GM21717 (cell line): ENCODE measurements at regions not wholly inside any gene's neighbourhood (a gene's known extent, or its start where the extent isn't known, plus 50 kb on each side); places are given as distances from the start of the nearest gene placed in this dataset.

ENCODE experiments used
- ATAC-seq: cut with Tn5 transposase; IDR thresholded peaks from one replicate; pipeline ENCODE4 v1.9.1; 2021; ENCODE audit warnings: mild to moderate bottlenecking, moderate library complexity; ENCODE audit not compliant: unreplicated experiment

DNA sequence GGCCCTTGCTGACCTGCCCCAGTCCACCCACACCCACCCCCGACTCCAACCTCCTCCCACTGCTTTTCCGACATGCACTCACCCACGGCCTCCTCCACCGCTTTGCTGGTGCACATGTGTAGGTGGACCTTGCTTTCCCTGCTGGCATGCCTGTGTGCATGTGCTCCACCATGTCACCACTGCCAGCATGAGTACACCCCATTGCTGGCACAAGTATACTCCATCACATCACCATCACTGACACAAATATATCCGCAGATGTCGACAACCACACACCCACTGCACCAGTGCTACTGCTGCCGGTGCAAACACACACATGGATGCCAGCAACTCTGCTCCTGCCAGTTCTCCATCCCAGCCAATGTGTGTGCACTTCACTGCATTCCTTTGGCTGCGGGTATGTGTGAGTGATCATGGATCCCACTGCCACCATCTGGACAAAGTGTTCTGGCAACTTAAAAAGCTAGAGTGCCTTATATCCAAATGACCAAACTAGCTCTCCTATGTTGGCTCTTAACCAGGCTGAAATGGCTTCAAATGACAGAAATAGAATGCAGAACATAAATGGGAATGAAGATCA is 1072.3 kb downstream of the RAPGEF2 start:
- ATAC-seq: no peak

DNA sequence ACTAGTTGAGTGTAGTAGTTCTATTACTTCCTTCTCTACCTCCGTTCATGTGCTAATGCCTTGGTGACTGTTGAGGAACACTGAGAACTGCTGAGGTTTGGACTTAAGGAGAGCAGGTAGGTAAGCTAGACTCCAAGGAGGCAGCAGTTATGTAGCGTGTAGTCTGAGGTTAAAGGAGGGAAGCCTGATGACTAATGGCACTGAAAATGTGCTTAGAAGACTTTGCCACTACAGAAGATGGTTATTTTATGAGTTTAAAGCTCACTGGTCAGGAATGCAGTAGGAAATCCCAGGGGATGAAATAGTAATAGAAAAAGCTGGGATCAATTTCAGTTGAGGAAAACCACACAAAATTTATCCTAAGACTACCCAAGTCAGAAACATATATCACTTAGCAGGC is 1077.3 kb downstream of the RAPGEF2 start:
- ATAC-seq: no peak

DNA sequence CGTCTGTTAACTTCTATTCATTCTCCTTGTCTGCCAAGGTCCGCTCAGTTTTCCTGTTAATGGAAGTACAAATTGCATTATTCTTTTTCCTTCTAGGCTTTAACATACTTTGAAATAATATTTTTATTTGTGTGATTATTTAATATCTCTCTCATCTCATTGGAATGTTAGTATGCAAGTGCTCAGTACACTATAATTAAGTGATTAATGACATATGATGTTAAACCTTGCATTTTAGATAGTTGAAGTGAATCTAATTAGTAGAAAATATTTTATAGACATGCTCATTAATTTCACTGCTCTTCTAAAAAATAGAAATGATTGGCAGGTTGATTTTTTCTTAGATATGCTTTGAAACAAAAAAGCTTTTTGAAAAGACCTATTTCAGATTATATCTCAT is 1079.8 kb downstream of the RAPGEF2 start:
- ATAC-seq: no peak

DNA sequence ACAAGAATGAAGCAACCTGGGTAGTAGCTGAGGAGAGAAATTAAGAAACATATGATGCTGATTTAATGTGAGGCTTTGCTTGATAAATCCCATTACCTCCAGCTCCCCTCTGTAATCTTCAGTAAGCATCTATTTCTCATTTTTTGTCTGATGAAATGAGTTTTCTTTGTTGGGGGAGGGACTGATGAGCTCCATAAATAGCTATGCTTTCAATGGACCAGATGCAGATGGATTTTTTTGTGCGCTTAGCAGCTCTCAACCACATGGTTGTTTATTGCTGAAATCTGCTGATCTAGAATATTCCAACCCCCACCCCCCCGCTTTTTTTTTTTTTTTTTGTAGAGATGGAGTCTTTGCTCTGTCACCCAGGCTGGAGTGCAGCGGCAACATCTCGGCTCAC is 1082.0 kb downstream of the RAPGEF2 start:
- ATAC-seq: no peak

DNA sequence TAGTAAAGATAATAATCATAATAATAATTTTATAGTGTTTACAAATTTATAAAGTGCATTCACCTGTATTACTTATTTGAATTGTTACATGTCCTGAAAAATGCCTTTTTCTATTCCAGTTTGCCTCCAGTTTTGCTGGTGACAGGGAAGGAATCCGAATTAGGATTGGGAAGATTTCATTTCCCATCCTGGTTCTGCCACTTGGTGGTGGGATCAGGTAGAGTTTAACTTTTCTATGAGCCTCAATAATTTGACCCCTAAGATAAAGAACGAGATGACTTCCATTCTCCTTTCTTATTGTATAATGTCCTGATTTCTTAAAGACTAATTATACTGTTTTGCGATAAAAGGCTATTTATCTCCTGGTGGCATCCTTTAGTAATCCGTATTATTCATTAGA is 1090.9 kb downstream of the RAPGEF2 start:
- no peak for ATAC-seq

DNA sequence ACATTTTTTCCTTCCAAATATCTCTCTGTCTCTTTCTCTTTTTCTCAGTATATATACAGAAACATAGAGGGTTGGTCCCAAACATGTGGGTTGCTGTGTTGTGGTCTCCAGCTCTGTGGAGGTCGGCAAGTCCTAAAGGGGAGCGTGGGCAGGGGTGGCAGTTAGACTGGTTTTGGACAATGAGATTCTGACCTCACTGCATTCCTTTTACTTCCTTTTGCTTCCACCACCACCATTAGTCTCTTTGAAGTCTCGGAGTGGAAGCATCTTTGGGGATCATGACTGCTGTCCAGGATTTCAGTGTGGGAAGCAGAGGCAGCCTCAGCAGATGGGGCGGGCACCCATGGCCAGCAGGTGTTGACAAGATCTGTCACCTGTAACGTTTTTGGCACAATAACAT is 1091.8 kb downstream of the RAPGEF2 start:
- no peak for ATAC-seq

DNA sequence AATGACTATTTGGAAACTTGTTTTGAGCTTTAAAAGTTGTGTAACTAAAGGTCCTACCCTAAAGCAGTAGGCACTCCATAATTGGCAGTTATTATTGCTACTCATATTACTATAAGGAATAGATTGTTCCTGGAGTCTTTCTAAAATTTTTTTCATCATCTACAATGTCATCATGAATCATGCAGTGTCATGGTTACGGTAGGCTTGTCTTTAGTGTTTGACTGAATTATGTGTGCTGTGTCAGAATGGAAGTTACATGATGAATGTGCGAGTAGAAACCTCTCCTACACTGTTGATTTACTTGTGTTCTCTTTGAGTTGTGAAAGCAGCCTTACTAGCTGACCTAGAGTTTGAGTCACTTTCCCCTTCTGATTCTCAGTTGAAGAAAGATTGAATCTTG is 1099.9 kb downstream of the RAPGEF2 start:
- ATAC-seq: peak; percentile 86

DNA sequence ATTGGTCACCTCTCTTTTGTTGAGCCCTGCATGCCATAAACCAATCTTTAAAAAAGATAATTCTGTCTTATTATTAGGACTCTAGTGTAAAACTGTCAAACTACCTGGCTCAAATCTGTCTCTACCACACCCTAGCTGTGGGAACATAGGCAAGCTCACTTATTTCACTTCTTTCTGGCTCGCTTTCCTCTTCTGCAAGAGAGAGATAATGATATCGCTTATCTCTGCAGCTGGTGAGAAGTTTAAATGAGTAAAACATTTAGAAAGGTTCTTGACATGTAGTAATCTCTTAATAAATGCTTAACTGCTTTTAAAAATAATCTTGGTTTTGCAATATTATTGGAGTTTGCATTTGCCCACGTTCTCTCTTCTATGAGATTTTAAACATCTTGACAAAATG is 1109.2 kb downstream of the RAPGEF2 start:
- no peak for ATAC-seq

DNA sequence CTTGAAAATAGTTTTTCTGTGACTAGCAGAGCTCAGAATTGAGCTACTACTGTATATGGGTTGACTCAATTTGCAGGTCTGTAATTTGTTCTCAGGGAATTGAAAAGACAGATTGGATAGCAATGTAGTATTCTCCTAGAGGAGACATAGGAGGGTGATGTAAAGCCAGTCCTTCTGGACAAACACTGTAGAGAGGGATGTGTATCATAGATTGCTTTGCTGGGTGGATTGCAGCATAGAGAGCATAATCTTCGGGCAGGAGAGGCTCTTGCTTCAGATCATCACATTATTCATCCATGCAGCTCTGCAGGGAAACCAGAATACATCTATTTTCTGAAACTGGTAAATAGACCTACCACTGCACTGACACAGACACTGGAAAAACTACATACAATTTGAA is 1110.5 kb downstream of the RAPGEF2 start:
- ATAC-seq: no peak

DNA sequence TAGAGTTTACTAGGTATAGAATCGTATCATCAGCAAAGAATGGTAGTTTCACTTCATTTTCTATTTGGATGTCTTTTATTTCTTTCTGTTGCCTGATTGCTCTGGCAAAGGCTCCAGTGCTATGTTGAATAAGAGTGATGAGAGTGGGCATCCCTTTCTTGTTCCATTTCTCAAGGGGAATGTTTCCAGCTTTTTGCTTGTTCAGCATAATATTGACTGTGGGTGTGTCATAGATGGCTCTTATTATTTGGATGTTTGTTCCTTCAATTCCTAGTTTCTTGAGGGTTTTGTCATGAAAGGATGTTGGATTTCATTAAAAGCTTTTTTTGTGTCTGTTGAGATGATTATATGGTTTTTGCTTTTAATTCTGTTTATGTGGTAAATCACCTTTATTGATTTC is 1114.5 kb downstream of the RAPGEF2 start:
- no peak for ATAC-seq

DNA sequence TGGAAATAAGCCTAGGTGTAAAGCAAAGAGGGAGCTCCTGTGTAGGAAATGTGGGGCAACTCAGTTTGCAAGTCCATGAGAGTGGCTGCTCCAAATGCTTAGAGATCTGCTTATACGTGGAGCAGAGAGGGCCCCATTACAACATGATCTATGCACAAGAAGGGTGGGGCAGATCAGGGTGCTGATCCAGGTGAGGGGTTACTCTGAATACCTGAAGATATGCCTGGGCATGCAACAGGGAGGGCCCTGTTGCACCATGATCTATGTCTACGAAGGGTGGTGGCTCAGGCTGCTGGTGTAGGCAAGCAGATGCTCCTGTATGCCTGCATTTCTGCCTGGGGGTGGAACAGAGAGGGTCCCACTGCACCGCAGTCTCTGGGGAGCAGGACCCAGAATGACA is 1121.2 kb downstream of the RAPGEF2 start:
- no peak for ATAC-seq

DNA sequence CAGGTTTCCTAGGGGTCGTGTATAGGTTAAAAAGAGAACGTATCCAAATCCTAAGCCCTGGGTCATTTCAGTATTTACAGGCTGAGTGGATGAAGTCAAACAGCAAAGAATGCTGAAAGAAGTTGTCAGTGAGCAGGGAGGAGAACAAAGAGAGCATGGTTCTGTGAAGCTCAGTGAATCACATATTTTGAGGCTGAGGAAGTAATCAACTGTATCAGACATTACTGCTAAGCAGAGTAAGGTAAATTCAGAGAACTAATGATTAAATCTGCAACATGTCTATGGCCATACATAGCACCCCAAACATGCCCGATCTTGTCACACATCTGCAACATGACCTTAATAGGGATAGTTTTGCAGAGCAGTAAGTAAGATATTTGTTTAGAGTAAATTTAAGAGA is 1130.3 kb downstream of the RAPGEF2 start:
- no peak for ATAC-seq

DNA sequence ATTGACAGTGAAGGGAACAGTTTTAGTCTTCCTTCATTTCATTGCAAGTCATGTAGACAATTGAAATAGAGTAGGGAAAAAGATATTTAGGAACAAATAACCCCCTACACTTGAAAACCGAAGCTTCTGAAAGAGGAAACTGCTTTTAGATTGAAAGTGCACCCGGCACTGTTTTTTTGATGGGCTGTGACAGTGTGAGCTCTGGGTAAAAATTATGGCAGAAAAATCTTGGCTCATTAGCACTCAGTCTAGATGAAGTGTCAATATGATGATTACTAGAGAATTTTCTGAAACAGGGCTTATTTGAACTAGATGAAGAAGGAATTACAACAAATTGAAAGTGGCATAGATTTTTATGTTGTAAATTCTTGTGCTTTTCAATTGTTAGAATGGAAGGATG is 1132.4 kb downstream of the RAPGEF2 start:
- no peak for ATAC-seq

DNA sequence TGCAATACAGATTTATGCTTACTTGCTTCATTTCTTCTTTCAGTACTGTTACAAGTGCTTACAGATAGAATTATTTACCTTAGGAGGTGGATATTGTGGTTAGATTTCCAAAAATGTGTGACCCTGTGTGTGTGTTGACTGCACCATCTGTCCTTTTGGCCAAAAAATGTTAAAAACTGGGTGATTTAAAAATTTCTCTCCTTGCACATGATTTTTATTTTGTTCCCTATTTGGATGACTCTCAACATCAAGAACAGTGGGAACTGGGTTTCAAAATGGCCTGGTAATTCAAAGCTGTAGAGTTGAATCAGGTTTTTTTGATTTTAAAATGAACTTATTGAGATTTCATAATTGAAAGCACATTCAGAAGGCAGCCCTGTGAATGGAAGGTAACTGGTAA is 1132.9 kb downstream of the RAPGEF2 start:
- ATAC-seq: no peak

DNA sequence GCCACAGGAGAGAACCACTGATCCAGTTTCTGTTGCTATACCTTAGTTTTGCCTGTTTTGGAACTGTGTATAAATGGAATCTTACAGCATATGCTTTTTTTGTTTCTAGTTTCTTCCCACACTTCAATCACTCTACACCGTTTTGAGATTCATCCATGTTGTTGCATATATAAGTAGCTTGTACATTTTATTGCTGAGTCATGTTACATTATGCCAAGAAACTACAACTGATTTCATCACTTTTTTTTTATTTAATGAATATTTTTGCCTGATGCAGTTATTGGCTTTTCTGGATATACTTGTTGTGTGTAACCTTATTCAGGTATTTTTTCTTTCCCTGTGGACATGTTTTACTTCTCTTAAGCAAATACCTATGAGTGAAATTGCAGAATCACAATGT is 1135.9 kb downstream of the RAPGEF2 start:
- ATAC-seq: no peak

DNA sequence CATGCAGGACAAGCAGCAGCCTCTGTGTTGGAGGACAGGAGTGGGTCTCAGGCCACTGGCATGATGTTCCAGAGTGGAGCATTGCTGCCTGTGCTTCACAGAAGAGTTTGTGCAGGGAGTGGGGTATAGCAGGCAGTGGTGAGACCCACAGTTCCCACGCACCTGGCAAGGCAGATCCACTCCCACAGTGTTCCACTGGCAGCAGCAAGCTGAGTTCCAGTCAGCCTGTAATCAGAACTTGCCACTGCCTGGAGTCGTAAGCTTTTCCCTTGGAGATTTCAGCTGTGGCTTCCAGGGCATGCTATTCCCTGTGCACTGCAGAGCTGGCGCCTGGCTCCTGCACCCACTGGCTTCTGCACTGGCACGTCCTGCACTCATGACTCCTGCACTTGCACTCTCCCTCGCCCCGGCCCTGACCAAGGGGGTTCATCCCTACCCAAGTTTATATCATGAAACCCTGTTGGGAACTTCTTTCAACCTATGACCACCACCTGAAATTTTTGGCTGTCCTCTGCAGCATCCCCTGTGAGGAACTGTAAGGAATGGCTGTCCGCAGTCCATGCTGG is 1144.3 kb downstream of the RAPGEF2 start:
- ATAC-seq: no peak

DNA sequence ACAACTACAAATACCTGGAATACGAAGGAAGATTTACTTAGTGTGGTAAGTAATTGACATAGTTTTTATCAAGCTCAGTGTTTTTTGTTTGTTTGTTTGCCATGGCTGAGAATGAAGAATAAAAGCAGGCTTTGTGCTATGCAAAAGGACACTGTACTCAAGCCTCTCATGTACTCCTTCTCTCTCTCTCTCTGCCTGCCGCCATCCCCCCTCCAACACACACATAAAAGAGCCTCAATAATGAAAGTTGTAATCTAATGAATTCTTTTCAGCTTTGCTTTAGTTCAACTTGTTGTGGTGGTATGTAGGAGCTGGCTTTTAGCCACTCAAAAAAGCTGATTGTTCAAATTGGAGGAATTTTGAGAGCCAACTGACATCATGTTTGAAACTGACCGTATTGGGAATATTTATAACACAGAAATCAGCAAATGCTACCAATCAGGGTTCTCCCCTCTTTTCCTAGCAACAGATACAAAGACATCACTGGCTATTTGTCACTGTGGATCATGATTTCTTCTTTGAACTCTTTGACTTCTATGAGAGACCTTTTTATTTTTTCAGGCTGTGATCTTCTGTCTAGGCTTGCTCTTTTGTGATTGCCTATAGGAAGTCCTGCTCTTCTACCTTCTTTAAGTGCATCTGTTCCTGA is 1148.8 kb downstream of the RAPGEF2 start:
- ATAC-seq: no peak

DNA sequence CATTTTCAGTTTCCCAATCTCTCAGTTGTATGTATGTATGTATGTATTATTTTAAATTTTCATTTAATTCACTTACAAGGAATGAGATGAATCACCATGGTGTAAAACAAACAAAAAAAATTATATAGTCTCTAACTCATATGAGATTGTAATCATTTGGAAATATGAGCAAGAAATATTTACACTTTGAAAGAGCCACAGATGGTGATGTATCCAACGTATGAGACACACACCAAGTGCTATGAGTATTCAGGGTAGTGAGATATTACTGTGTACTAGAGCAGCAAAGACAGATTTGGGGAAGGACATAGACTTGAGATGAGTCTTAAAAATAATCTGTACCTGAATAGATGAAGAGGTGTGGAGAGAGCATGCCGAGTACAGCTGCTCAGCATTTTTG is 1154.4 kb downstream of the RAPGEF2 start:
- no peak for ATAC-seq

DNA sequence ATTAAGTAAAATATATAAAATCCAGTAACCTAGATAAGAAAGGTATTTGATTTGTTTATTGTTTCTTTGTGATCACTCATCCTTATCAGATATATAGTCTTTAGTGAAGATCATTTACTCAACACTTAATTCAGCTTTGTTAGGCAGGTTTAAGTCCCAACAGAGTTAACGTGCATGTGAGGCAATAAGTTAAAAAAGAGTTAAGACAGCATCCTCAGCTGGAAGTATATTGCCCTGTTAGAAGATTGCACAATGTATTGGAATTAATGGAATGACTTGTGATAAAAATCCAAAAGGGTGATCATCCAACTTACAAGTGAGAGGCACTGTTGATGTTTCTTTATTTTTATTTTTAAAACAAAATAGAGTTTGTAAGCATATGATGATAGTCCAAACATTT is 1162.1 kb downstream of the RAPGEF2 start:
- ATAC-seq: no peak

DNA sequence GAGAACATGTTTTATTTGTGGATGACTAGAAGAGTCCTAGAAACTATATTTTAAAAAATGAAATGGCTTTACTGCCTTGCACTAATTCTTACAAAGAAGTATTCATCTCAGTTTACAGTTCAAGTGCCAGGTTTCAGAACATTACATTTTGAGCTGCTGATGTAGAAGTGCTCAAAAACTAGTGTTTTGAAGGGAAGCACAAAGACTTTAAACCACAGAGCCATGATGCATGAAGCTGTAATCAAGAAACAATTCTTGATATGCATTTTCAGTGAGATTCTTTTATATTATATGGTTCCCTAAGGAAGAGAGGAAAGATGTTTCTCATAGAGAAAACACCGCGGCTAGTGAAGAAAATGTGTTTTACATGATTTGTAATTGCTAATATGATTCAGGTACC is 1163.0 kb downstream of the RAPGEF2 start:
- no peak for ATAC-seq

DNA sequence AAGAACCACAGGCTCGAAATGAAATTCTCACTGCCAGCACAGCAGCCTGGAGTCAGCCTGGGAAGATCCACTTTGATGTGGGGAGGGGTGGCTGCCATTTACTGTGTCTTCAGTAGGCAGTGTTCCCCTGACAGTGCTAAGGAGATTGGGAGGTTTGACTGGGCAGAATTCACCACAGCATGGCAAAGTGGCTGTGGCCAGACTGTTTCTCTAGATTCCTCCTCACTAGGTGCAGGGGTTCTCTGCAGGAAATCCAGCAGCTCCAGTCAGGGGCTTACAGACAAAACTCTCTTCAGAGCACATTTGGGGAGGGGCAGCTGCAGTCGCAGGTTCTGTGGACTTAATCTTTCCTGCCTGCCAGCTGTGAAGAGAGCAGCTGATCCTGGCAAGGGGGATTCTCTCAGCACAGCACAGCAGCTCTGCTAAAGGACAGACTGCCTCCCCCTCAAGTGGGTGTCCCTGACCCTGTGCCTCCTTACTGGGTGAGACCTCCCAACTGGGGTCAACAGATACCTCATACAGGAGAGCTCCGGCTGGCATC is 1174.0 kb downstream of the RAPGEF2 start:
- ATAC-seq: no peak

DNA sequence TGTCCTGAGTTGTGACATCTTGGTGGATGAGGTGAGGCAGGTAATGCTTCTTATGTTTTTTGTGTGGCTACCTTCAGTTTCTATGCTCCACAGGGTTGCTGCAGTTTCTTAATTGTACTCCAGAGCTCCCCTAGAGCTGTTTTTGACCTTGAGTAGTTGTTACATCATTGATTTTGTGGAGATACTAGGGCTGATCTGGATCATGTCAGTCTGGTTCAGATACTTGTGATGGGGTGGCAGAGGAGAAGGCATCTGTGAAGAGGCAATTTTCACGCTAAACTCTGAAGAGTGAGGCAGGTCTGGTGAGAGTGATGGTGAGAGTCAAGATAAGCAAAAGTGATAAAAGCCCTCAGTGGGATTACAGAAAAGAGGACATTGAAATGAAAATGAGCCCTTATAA is 1180.2 kb downstream of the RAPGEF2 start:
- ATAC-seq: no peak

DNA sequence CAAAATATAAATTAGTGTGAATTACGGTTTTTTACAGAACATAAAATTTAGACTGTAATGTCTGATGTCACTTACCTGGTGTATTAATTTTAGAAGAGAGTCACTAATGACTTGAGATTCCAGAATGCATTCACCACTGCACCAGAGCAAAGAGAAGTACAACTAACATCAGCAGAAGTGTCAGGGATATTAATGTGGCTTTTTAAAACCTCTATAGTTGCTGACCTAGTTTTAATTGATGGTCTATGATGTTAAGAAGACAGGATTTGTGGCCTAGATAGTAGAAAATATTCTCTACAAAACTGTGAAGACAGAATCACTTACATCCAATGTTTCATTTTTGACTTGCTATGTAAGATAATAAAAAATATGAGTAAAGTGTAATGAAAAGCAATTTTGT is 1181.6 kb downstream of the RAPGEF2 start:
- ATAC-seq: no peak
